ENCODE measurements at regions not wholly inside any gene's neighbourhood (a gene's known extent, or its start where the extent isn't known, plus 50 kb on each side); places are given as distances from the start of the nearest gene placed in this dataset.

DNA sequence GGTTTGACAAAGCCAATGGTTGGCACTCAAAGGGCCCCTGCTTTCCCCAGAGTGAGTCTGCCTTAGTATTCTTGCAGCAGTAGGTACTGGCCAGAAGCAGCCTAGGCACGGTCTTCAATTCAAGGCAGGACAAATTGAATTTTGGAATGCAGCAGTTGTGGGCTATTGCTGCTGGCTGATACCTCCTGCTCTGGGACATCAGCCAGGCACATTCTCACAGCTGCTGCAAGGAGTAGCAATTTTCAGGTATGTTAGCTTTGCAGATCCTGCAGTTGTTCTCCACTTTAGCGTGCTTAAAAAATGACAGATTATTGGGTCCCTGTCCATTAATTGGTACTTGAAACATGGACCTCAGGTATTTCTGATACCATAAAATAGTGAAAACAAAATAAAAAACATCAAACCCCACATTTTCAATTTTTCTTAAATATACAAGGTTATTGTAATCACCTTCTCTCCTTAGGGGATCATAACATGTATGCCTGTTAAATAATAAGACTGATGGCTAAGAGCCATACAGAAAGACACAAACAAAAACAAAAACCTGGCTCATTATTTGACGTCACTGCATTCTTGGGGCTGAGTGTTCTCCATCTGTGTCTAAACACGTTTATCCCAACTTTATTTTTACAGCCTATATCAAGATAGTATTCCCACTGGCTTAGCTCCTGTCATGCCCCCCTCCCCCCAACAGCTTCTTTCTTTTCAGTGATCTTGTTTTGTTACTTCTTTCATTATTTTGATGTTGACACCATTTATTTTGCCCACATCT is 85.1 kb upstream of the CARD18 start:
- no peak overlapping the region for H3K4me3 ChIP-seq (ENCODE audit: low read depth, low read length)
- no peak for DNase-seq (ENCODE audit: low read depth)
- TF ChIP-seq MYC (IDR thresholded peaks at IDR 0.05; ENCODE audit: low read depth, low read length) = no peak
- no peak for TF ChIP-seq POLR2A (IDR thresholded peaks at IDR 0.05; ENCODE audit: extremely low read depth, insufficient read length)
- TF ChIP-seq, protein P1, sequence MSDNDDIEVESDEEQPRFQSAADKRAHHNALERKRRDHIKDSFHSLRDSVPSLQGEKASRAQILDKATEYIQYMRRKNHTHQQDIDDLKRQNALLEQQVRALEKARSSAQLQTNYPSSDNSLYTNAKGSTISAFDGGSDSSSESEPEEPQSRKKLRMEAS (IDR thresholded peaks at IDR 0.05; ENCODE audit: low read depth, low read length) = no peak
- TF ChIP-seq, protein P2, sequence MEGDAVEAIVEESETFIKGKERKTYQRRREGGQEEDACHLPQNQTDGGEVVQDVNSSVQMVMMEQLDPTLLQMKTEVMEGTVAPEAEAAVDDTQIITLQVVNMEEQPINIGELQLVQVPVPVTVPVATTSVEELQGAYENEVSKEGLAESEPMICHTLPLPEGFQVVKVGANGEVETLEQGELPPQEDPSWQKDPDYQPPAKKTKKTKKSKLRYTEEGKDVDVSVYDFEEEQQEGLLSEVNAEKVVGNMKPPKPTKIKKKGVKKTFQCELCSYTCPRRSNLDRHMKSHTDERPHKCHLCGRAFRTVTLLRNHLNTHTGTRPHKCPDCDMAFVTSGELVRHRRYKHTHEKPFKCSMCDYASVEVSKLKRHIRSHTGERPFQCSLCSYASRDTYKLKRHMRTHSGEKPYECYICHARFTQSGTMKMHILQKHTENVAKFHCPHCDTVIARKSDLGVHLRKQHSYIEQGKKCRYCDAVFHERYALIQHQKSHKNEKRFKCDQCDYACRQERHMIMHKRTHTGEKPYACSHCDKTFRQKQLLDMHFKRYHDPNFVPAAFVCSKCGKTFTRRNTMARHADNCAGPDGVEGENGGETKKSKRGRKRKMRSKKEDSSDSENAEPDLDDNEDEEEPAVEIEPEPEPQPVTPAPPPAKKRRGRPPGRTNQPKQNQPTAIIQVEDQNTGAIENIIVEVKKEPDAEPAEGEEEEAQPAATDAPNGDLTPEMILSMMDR (IDR thresholded peaks at IDR 0.05; ENCODE audit: low read depth, low read length) = no peak

DNA sequence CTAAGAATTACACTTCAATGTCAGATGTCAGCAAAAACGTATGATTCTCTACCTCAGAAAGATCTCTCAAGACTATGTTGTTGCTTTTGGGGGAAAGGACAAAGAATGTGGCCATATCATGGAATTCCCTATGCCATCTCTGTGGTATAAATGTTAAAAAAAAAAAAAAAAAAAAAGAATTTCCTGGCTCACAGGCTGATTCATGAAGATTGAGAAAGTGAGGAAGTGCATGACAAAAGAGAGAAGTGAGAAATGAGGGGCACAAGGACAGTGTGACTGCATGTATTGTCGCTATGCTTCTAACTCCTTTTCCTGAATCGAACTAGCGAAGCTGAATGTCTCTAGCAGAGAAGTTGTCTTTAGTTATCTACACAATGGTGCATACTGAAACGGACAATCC is 80.6 kb upstream of the CARD18 start:
- no peak overlapping the region for H3K4me3 ChIP-seq (ENCODE audit: low read depth, low read length)
- DNase-seq (ENCODE audit: low read depth) = peak; percentile 55
- TF ChIP-seq POLR2A (IDR thresholded peaks at IDR 0.05; ENCODE audit: extremely low read depth, insufficient read length) = no peak
- TF ChIP-seq, protein P2 (IDR thresholded peaks at IDR 0.05; ENCODE audit: low read depth, low read length) = no peak

DNA sequence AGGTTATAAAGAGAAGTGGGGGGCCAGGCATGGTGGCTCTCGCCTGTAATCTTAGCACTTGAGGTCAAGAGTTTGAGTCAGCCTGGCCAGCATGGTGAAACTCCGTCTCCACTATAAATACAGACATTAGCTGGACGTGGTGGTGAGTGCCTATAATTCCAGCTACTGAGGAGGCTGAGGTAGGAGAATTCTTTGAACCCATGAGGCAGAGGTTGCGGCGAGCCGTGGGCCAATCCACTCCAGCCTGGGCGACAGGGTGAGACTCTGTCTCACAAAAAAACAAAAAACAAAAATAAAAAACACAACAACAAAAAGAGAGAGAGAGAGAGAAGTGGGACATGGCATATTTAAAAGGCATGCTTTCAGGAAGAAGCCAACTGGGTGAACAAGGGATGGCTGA is 80.1 kb upstream of the CARD18 start:
- TF ChIP-seq, protein P2 (IDR thresholded peaks at IDR 0.05; ENCODE audit: low read depth, low read length) = no peak
- TF ChIP-seq MYC (IDR thresholded peaks at IDR 0.05; ENCODE audit: low read depth, low read length) (no peak), POLR2A (IDR thresholded peaks at IDR 0.05; ENCODE audit: extremely low read depth, insufficient read length) (no peak)
- TF ChIP-seq, protein P1 (IDR thresholded peaks at IDR 0.05; ENCODE audit: low read depth, low read length) = no peak
- DNase-seq (ENCODE audit: low read depth) = no peak
- H3K4me3 ChIP-seq (ENCODE audit: low read depth, low read length) = no peak overlapping the region

DNA sequence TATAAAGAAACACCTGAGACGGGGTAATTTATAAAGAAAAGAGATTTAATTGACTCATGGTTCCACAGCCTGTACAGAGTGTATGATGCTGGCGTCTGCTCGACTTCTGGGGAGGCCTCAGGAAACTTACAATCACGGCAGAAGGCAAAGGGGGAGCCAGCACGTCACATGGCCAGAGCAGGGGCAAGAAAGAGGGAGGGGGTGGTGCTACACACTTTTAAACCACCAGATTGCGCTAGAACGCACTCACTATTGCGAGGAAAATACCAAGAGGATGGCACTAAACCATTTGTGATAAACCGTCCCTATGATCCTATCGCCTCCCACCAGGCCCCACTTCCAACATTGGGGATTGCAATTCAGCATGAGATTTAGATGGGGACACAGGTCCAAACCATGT is 79.7 kb upstream of the CARD18 start:
- no peak overlapping the region for H3K4me3 ChIP-seq (ENCODE audit: low read depth, low read length)
- DNase-seq (ENCODE audit: low read depth) = peak; percentile 17
- TF ChIP-seq POLR2A (IDR thresholded peaks at IDR 0.05; ENCODE audit: extremely low read depth, insufficient read length) (no peak), MYC (IDR thresholded peaks at IDR 0.05; ENCODE audit: low read depth, low read length) (no peak)
- TF ChIP-seq, protein P2 (IDR thresholded peaks at IDR 0.05; ENCODE audit: low read depth, low read length) = peak; percentile 37
- TF ChIP-seq, protein P1 (IDR thresholded peaks at IDR 0.05; ENCODE audit: low read depth, low read length) = no peak

DNA sequence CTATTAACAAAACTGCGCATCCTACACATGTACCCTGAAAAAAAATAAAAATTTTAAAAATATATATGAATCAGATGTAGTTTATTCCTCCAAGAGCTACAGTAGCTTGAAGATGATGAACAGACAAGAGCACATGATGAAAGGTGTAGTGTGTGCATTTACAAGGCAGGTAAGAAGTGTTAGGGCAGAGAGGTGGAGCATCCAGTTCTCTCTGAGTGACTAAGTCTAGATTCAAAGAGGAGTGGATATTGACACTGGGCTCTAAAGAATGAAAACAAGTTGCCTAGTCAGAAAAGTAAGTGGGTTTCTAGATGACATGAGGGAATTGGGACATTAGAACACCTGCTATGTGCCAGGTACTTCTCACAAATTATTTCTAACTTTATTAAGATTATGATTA is 76.0 kb upstream of the CARD18 start:
- TF ChIP-seq, protein P2 (IDR thresholded peaks at IDR 0.05; ENCODE audit: low read depth, low read length) = no peak
- TF ChIP-seq MYC (IDR thresholded peaks at IDR 0.05; ENCODE audit: low read depth, low read length) (no peak), POLR2A (IDR thresholded peaks at IDR 0.05; ENCODE audit: extremely low read depth, insufficient read length) (no peak)
- TF ChIP-seq, protein P1 (IDR thresholded peaks at IDR 0.05; ENCODE audit: low read depth, low read length) = no peak
- H3K4me3 ChIP-seq (ENCODE audit: low read depth, low read length) = no peak overlapping the region
- no peak for DNase-seq (ENCODE audit: low read depth)
